ENCODE measurements at regions not wholly inside any gene's neighbourhood (a gene's known extent, or its start where the extent isn't known, plus 50 kb on each side); places are given as distances from the start of the nearest gene placed in this dataset.
"Not testable (repeated sequence)": the region's sequence is repeated elsewhere in the genome, so short reads cannot be mapped to it uniquely, and the experiment has no call there.

GRCh38 chr13:50417597-50417996, 402.4 kb downstream of the KCNRG start:
- no peak for DNase-seq (ENCODE audit: low spot score)

GRCh38 chr13:50419331-50419865, 404.2 kb downstream of the KCNRG start:
- no peak for DNase-seq (ENCODE audit: low spot score)

- DNase-seq (ENCODE audit: low spot score) = no peak
Observed at GRCh38 chr13:50419896-50420295, 404.7 kb downstream of the KCNRG start.

GRCh38 chr13:50420718-50421472, 405.7 kb downstream of the KCNRG start:
- no peak for DNase-seq (ENCODE audit: low spot score)

GRCh38 chr13:50421473-50422130, 406.4 kb downstream of the KCNRG start:
- DNase-seq (ENCODE audit: low spot score) = no peak

GRCh38 chr13:50422181-50423148, 407.2 kb downstream of the KCNRG start:
- no peak for DNase-seq (ENCODE audit: low spot score)

- no peak for DNase-seq (ENCODE audit: low spot score)
Observed at GRCh38 chr13:50424993-50425392, 409.7 kb downstream of the KCNRG start.

GRCh38 chr13:50425772-50426171, 410.5 kb downstream of the KCNRG start:
- peak; percentile 52 for DNase-seq (ENCODE audit: low spot score)

GRCh38 chr13:50426927-50427326, 411.7 kb downstream of the KCNRG start:
- no peak for DNase-seq (ENCODE audit: low spot score)

GRCh38 chr13:50427511-50427910, 412.3 kb downstream of the KCNRG start:
- not testable (repeated sequence) for DNase-seq (ENCODE audit: low spot score)

GRCh38 chr13:50428183-50428877, 413.1 kb downstream of the KCNRG start:
- DNase-seq (ENCODE audit: low spot score) = no peak

GRCh38 chr13:50435011-50435410, 408.5 kb downstream of the DLEU7 start:
- DNase-seq (ENCODE audit: low spot score) = no peak

- DNase-seq (ENCODE audit: low spot score) = no peak
Observed at GRCh38 chr13:50437252-50437651, 406.2 kb downstream of the DLEU7 start.

- no peak for DNase-seq (ENCODE audit: low spot score)
Observed at GRCh38 chr13:50438351-50438750, 405.1 kb downstream of the DLEU7 start.

GRCh38 chr13:50441130-50441529, 402.4 kb downstream of the DLEU7 start:
- DNase-seq (ENCODE audit: low spot score) = no peak

GRCh38 chr13:50444726-50445125, 398.8 kb downstream of the DLEU7 start:
- no peak for DNase-seq (ENCODE audit: low spot score)

- DNase-seq (ENCODE audit: low spot score) = no peak
Observed at GRCh38 chr13:50446611-50447010, 396.9 kb downstream of the DLEU7 start.

GRCh38 chr13:50448535-50448998, 394.9 kb downstream of the DLEU7 start:
- no peak for DNase-seq (ENCODE audit: low spot score)

GRCh38 chr13:50449465-50449864, 394.0 kb downstream of the DLEU7 start:
- no peak for DNase-seq (ENCODE audit: low spot score)

- DNase-seq (ENCODE audit: low spot score) = no peak
Observed at GRCh38 chr13:50450279-50450678, 393.2 kb downstream of the DLEU7 start.

- no peak for DNase-seq (ENCODE audit: low spot score)
Observed at GRCh38 chr13:50451609-50452008, 391.9 kb downstream of the DLEU7 start.

All from germinal center (tissue), 1 donor.